Adrenal gland (tissue), 5 donors: ENCODE measurements at regions not wholly inside any gene's neighbourhood (a gene's known extent, or its start where the extent isn't known, plus 50 kb on each side); places are given as distances from the start of the nearest gene placed in this dataset.

Experiments
- POLR2A ChIP-seq, 2 donors: fragments of 450-650 bp; IDR thresholded peaks; one replicate each; pipeline ENCODE4 v1.6.1; 2017; ENCODE audit warnings: antibody characterized with exemption in 2 of 2, mild to moderate bottlenecking in 2 of 2, moderate library complexity in 1 of 2
- TF ChIP-seq, protein P1 (sequence below), 6 experiments: fragments of 450-650 bp in 4 of 6; fragments of 200-600 bp in 2 of 6; sonication (generic) in 1 of 6; IDR thresholded peaks; 1 replicate in 5 of 6; 2 replicates in 1 of 6; pipeline versions ENCODE4 v1.5.1 to v1.8.0; 2016 to 2021; ENCODE audit warnings: antibody characterized with exemption in 6 of 6, mild to moderate bottlenecking in 2 of 6, moderate library complexity in 1 of 6
- donor health status: DM: no; HTN: no; CAD: no.

DNA sequence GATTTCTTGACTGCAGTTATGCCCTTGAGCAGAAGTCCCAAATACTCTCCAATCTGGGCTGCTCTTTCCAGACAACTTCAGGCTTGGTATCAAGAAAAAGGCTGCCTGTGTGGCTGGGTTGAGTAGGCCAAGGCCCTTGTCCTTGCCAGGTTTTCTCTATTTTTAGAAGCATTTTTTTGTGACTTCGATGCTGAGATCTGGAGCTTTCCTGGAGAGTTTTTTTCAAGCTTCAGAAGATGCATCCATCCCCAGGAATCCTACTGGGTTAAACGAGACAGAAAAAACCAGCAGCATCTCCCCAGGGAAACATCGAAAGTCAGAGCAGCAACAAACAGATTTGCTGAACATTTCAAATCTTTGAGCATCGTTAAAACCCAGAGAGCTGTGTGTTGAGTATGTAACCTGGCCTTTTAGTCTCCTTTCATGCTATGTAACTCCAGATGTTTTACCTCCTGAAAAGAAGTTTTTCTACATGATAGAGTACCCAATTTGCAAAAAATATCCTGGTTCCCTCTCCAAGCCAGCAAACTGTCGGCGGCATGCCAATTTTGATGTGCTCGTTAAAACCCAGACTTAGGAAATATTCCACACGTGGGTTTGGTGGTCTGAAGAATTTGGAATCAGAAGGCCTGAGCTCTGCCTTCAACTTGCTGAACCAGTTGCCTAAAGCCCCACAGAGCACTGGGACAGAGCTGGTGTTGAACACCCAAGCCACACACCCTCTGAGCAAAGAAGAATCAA is 98.1 kb upstream of the ALDH1B1 start:
- no peak for TF ChIP-seq POLR2A (IDR thresholded peaks at IDR 0.05)
- TF ChIP-seq, protein P1, sequence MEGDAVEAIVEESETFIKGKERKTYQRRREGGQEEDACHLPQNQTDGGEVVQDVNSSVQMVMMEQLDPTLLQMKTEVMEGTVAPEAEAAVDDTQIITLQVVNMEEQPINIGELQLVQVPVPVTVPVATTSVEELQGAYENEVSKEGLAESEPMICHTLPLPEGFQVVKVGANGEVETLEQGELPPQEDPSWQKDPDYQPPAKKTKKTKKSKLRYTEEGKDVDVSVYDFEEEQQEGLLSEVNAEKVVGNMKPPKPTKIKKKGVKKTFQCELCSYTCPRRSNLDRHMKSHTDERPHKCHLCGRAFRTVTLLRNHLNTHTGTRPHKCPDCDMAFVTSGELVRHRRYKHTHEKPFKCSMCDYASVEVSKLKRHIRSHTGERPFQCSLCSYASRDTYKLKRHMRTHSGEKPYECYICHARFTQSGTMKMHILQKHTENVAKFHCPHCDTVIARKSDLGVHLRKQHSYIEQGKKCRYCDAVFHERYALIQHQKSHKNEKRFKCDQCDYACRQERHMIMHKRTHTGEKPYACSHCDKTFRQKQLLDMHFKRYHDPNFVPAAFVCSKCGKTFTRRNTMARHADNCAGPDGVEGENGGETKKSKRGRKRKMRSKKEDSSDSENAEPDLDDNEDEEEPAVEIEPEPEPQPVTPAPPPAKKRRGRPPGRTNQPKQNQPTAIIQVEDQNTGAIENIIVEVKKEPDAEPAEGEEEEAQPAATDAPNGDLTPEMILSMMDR (IDR thresholded peaks at IDR 0.05): no peak
